Breast epithelium (tissue), 4 donors: ENCODE measurements at regions not wholly inside any gene's neighbourhood (a gene's known extent, or its start where the extent isn't known, plus 50 kb on each side); places are given as distances from the start of the nearest gene placed in this dataset.

Experiments
- DNase-seq, 2 donors: peaks; one replicate each; pipeline ENCODE4 v3.0.0-alpha.2; 2019; ENCODE audit warnings: low spot score in 2 of 2
- H3K27ac ChIP-seq, 2 donors: fragments of 200-600 bp; sonication (generic) in 1 of 2; one replicate each; pipeline ENCODE4 v1.5.1; 2016 to 2019; ENCODE audit warnings: mild to moderate bottlenecking in 1 of 2
- H3K27me3 ChIP-seq, 2 donors: fragments of 200-600 bp; sonication (generic) in 1 of 2; one replicate each; pipeline versions ENCODE4 v1.5.1 to v1.6.0; 2017 to 2019; ENCODE audit warnings: control low read depth in 1 of 2, mild to moderate bottlenecking in 1 of 2
- H3K36me3 ChIP-seq: fragments of 200-600 bp; one replicate; pipeline ENCODE4 v1.5.1; 2019
- H3K4me1 ChIP-seq, 2 donors: fragments of 200-600 bp; sonication (generic); one replicate each; pipeline ENCODE4 v1.5.1; 2016 to 2019; ENCODE audit warnings: control low read depth in 1 of 2
- H3K4me3 ChIP-seq, 3 donors: fragments of 200-600 bp; sonication (generic); 1 replicate in 2 of 3; 2 replicates in 1 of 3; pipeline ENCODE4 v1.5.1; 2016 to 2019; ENCODE audit warnings: mild to moderate bottlenecking in 3 of 3, moderate library complexity in 2 of 3
- H3K9me3 ChIP-seq, 2 donors: fragments of 200-600 bp; sonication (generic) in 1 of 2; one replicate each; pipeline ENCODE4 v1.5.1; 2016 to 2019; ENCODE audit warnings: control low read depth in 1 of 2
- POLR2A ChIP-seq: fragments of 450-650 bp; IDR thresholded peaks from one replicate; pipeline ENCODE4 v1.6.1; 2016; ENCODE audit warnings: antibody characterized with exemption, mild to moderate bottlenecking, moderate library complexity
- POLR2AphosphoS5 ChIP-seq, 3 donors: sonication (generic); formaldehyde crosslinking; IDR thresholded peaks; one replicate each; pipeline ENCODE4 v1.6.1; 2017; ENCODE audit warnings: antibody characterized with exemption in 3 of 3
- intact Hi-C: fragments of 100-400 bp; cut with DNase I; formaldehyde crosslinking; loops from one replicate; pipeline ENCODE4 v1.15.1; 2023; ENCODE audit warnings: low total_unique reads
- TF ChIP-seq, protein P1 (sequence below), 3 donors: fragments of 450-650 bp; IDR thresholded peaks; one replicate each; pipeline ENCODE4 v1.5.1; 2016 to 2017; ENCODE audit warnings: antibody characterized with exemption in 3 of 3, mild to moderate bottlenecking in 3 of 3, moderate library complexity in 3 of 3

DNA sequence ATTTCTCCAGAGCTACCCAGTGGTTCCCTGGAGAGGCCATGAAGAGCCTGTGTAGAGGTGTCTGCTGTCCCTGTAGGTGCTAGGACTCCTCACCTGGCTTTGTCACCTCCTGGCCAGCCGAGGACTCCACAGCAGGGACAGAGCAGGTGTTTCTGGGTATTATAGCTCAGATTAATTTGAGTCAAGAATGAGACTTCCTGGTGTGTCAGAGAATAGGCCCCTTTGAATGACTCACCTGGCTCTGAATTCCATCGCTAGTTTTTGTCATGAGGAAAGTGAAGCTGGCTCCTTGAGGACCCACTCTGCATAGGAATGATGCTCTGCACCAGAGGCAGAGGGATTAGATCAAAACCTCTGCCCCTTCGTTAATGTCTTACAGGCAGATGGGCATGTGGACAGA, 167.5 kb upstream of the TOPAZ1 start:
- Histone ChIP-seq H3K9me3 (no peaks in the 10 kb centered on the region), H3K27ac (no peak overlapping the region), H3K36me3 (no peaks in the 10 kb centered on the region), H3K4me3 (no peak overlapping the region), H3K27me3 (no peaks in the 10 kb centered on the region), H3K4me1 (no peaks in the 10 kb centered on the region)
- intact Hi-C loops = no loop called here
- TF ChIP-seq POLR2AphosphoS5 (IDR thresholded peaks at IDR 0.05) (no peak), POLR2A (no peak)
- TF ChIP-seq, protein P1, sequence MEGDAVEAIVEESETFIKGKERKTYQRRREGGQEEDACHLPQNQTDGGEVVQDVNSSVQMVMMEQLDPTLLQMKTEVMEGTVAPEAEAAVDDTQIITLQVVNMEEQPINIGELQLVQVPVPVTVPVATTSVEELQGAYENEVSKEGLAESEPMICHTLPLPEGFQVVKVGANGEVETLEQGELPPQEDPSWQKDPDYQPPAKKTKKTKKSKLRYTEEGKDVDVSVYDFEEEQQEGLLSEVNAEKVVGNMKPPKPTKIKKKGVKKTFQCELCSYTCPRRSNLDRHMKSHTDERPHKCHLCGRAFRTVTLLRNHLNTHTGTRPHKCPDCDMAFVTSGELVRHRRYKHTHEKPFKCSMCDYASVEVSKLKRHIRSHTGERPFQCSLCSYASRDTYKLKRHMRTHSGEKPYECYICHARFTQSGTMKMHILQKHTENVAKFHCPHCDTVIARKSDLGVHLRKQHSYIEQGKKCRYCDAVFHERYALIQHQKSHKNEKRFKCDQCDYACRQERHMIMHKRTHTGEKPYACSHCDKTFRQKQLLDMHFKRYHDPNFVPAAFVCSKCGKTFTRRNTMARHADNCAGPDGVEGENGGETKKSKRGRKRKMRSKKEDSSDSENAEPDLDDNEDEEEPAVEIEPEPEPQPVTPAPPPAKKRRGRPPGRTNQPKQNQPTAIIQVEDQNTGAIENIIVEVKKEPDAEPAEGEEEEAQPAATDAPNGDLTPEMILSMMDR (IDR thresholded peaks at IDR 0.05) = no peak
- no peak for DNase-seq

DNA sequence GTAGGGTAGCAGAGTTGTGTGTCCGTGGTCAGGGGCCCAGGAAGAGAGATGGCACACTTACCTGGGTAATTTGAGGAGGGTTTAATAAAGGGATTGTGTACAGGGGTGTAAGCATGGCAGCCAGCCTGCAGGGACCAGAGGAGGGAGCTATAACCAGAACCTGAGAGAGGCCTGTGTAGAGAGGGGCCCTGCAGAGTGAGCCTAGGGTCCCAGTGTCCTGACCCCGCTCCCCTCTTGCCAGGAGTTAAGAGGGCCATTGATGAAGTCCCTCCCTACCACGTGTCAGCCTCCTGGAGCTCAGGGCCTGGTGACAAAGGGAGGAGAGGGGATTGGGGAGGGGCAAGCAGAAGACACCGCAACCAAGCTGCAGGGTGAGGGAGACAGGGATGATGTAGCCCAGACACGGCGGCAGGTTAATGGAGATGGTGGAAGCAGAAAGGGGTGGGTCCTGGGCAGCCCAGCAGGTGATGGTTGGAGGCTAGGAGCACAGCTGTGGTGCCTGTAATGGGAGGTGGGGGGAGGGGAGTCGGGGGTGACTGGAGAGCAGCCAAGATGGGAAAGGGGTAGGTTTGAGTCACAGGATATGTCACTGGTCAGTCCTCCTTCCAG, 165.4 kb upstream of the TOPAZ1 start:
- Histone ChIP-seq H3K27ac (no peak overlapping the region), H3K4me1 (no peaks in the 10 kb centered on the region), H3K4me3 (no peak overlapping the region), H3K36me3 (no peaks in the 10 kb centered on the region), H3K9me3 (no peaks in the 10 kb centered on the region), H3K27me3 (no peaks in the 10 kb centered on the region)
- no peak for DNase-seq
- intact Hi-C loops = no loop called here
- TF ChIP-seq, protein P1 (IDR thresholded peaks at IDR 0.05) = no peak
- TF ChIP-seq POLR2A (no peak), POLR2AphosphoS5 (IDR thresholded peaks at IDR 0.05) (no peak)

DNA sequence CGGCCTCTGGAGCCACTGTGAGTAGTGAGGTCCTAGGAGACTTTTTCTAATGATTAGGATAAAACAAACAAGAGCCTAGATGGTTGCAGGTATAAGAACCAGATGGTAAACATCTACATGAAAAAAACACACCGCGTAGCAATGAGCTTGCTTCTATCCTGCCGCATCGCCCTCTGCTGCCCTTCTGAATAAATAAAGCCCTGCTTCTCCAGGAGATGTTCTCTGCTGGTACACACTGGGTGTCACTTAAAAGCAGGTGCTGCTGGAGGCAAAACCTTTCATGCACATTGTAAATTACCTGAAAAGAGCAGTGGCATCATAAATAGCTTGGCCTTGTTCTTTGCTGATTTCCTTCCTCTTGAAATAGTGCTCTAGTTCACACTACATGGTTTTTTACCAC, 164.4 kb upstream of the TOPAZ1 start:
- intact Hi-C loops = no loop called here

DNA sequence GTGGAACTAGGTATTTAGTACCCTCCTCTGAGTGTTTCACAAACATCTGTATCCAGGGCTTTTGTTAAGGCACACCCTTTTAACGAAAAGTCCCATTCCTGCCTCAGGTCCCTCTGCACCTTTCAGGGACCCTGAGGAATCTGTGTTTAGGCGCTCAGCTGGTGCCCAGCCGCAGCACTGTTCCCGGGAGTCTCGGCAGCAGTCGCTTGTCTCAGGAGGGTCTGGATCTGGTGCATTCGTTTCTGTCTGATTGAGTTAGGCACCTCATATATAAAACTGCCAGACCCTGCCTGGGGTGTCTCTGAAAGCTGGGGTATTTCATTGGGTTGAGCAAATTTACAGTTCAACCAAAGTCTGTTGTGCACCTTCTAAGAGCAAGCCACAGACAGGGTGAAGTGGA, 162.8 kb upstream of the TOPAZ1 start:
- TF ChIP-seq POLR2A (no peak), POLR2AphosphoS5 (IDR thresholded peaks at IDR 0.05) (no peak)
- TF ChIP-seq, protein P1 (IDR thresholded peaks at IDR 0.05) = no peak
- H3K4me1 ChIP-seq = no peaks in the 10 kb centered on the region
- H3K9me3 ChIP-seq = no peaks in the 10 kb centered on the region
- no peaks in the 10 kb centered on the region for H3K36me3 ChIP-seq
- no peak for DNase-seq
- H3K27me3 ChIP-seq = no peaks in the 10 kb centered on the region
- intact Hi-C loops = no loop called here
- H3K27ac ChIP-seq = no peak overlapping the region
- no peak overlapping the region for H3K4me3 ChIP-seq

More for the DNA sequence above, 164.4 kb upstream of the TOPAZ1 start:
- no peak overlapping the region for H3K4me3 ChIP-seq
- TF ChIP-seq POLR2AphosphoS5 (IDR thresholded peaks at IDR 0.05) (no peak), POLR2A (no peak)
- TF ChIP-seq, protein P1 (IDR thresholded peaks at IDR 0.05) = no peak
- no peaks in the 10 kb centered on the region for H3K36me3 ChIP-seq
- H3K9me3 ChIP-seq = no peaks in the 10 kb centered on the region
- DNase-seq = no peak
- no peaks in the 10 kb centered on the region for H3K4me1 ChIP-seq
- no peaks in the 10 kb centered on the region for H3K27me3 ChIP-seq
- no peak overlapping the region for H3K27ac ChIP-seq

DNA sequence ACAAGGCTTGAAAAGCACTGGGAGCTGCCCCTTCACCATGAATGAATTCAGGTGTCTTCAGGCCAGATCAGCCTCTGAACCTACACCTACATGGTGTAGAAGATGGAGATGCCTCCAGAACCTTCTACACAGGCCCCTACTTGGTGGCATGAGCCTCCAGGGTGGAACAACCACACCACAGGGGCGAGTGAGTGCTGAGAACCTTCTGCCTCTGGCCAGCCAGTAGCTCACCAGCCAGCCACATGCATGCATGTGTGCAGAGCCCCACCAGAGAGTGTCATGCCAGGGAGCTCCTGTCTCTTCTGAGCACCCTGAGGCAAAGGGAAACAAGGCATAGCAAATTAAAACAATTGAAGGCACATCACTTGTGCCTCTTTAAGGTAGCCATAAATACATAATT, 161.8 kb upstream of the TOPAZ1 start:
- no peak for DNase-seq
- no peaks in the 10 kb centered on the region for H3K36me3 ChIP-seq
- H3K4me3 ChIP-seq = no peak overlapping the region
- no peaks in the 10 kb centered on the region for H3K9me3 ChIP-seq
- H3K27me3 ChIP-seq = no peaks in the 10 kb centered on the region
- H3K4me1 ChIP-seq = no peaks in the 10 kb centered on the region
- intact Hi-C loops = loop anchor here (5.0 kb wide), 1 partner anchor 1093 kb away; no protein-coding TSS in a partner anchor
- H3K27ac ChIP-seq = no peak overlapping the region
- TF ChIP-seq POLR2AphosphoS5 (IDR thresholded peaks at IDR 0.05) = no peak
- TF ChIP-seq, protein P1 (IDR thresholded peaks at IDR 0.05) = no peak
- TF ChIP-seq POLR2A = no peak
